K562 (cell line): ENCODE measurements at regions not wholly inside any gene's neighbourhood (a gene's known extent, or its start where the extent isn't known, plus 50 kb on each side); places are given as distances from the start of the nearest gene placed in this dataset.

Experiments used
- ATAC-seq: fragments of 200-7000 bp; cut with Tn5 transposase; 3 replicates; pipeline ENCODE4 v1.9.1; 2020; ENCODE audit warnings: moderate library complexity
- BruUV-seq: library from RNA; stranded (reverse); fragments of 400-500 nt; replicated peaks from 2 replicates; lab custom pipeline; 2021; lab: Mats Ljungman, UMichigan
- CTCF ChIA-PET: fragments of 300-600 bp; formaldehyde crosslinking; extraction: SDS; loops from one replicate; lab custom pipeline; 2021; ENCODE audit warnings: low intra/inter-chr PET ratio; lab: Yijun Ruan, JAX
- POLR2A ChIA-PET: fragments of 300-600, 350-650 bp; sonication (Branson Sonifier 250); formaldehyde crosslinking; extraction: SDS; loops from one replicate; lab custom pipeline; 2021; ENCODE audit warnings: antibody characterized with exemption, inconsistent platforms; lab: Yijun Ruan, JAX
- DNase-seq, 4 experiments: peaks; one replicate each; pipeline versions ENCODE4 v3.0.0 to v3.0.0-alpha.2; 2011 to 2018; ENCODE audit warnings: low spot score in 3 of 4, mixed read lengths in 3 of 4; ENCODE audit errors: extremely low read depth in 1 of 4
- FAIRE-seq: peaks from 2 replicates; lab custom pipeline; 2011; peaks lifted over from hg19 to GRCh38; lab: Jason Lieb, UNC
- H2AFZ ChIP-seq: 2 replicates; pipeline ENCODE4 v1.6.0; 2011; ENCODE audit warnings: low read depth, low read length, control low read depth, inconsistent platforms
- H3K27ac ChIP-seq: fragments of 200-600 bp; 3 replicates; pipeline ENCODE4 v1.8.0; 2011; ENCODE audit warnings: low read depth, mild to moderate bottlenecking, control low read depth, inconsistent platforms, low read length, moderate library complexity, mixed read lengths; ENCODE audit errors: extremely low read depth
- H3K27me3 ChIP-seq, 2 experiments: fragments of 300-600 bp in 1 of 2; 2 replicates in 1 of 2; 3 replicates in 1 of 2; pipeline versions ENCODE4 v1.6.0 to v1.8.0; 2011; ENCODE audit warnings: inconsistent platforms in 2 of 2, low read length in 2 of 2, mild to moderate bottlenecking in 1 of 2, mixed read lengths in 1 of 2, moderate library complexity in 1 of 2; ENCODE audit not compliant: control insufficient read depth in 2 of 2, insufficient read depth in 2 of 2
- H3K36me3 ChIP-seq: fragments of 300-600 bp; 3 replicates; pipeline ENCODE4 v1.8.0; 2011; ENCODE audit warnings: mild to moderate bottlenecking, low read length, inconsistent platforms; ENCODE audit not compliant: control insufficient read depth, insufficient read depth
- H3K4me1 ChIP-seq, 2 experiments: fragments of 200-600 bp in 1 of 2; replicated peaks in 1 of 2; 2 replicates in 1 of 2; 3 replicates in 1 of 2; pipeline versions ENCODE4 v1.5.1 to v1.8.0; 2011; ENCODE audit warnings: inconsistent platforms in 2 of 2, low read length in 2 of 2, mild to moderate bottlenecking in 1 of 2, mixed read lengths in 1 of 2, moderate library complexity in 1 of 2; ENCODE audit not compliant: control insufficient read depth in 2 of 2, insufficient read depth in 2 of 2
- H3K4me2 ChIP-seq: 2 replicates; pipeline ENCODE4 v1.6.1; 2011; ENCODE audit warnings: low read length, control low read depth, inconsistent platforms, mixed read lengths; ENCODE audit not compliant: insufficient read depth
- H3K4me3 ChIP-seq: fragments of 200-600 bp; sonication (generic), shearing (Covaris generic); 2 replicates; pipeline ENCODE4 v1.5.1; 2016; ENCODE audit warnings: control low read depth, inconsistent platforms
- H3K79me2 ChIP-seq: fragments of 200-600 bp; 3 replicates; pipeline ENCODE4 v1.8.0; 2011; ENCODE audit warnings: low read length, inconsistent platforms; ENCODE audit not compliant: control insufficient read depth, insufficient read depth
- H3K9ac ChIP-seq, 2 experiments: 2 replicates each; pipeline versions ENCODE4 v1.6.0 to v1.6.1; 2011; ENCODE audit warnings: low read depth in 2 of 2, low read length in 2 of 2, control low read depth in 1 of 2, inconsistent platforms in 1 of 2, mild to moderate bottlenecking in 1 of 2, mixed read lengths in 1 of 2; ENCODE audit not compliant: insufficient read depth in 1 of 2
- H3K9me1 ChIP-seq: one replicate; pipeline ENCODE4 v1.6.0; 2011; ENCODE audit warnings: inconsistent platforms, mild to moderate bottlenecking, low read length, moderate library complexity; ENCODE audit not compliant: control insufficient read depth, insufficient read depth
- H3K9me3 ChIP-seq: replicated peaks from 2 replicates; pipeline ENCODE4 v1.5.1; 2011; ENCODE audit warnings: low read depth, low read length, inconsistent platforms; ENCODE audit not compliant: control insufficient read depth, insufficient read depth
- H4K20me1 ChIP-seq: replicated peaks from 2 replicates; pipeline ENCODE4 v1.6.1; 2011; ENCODE audit warnings: low read length, inconsistent platforms, mixed read lengths; ENCODE audit not compliant: control insufficient read depth, insufficient read depth
- ATF6 ChIP-seq: sonication (generic); formaldehyde crosslinking; IDR thresholded peaks from 2 replicates; pipeline ENCODE4 v1.4.0; 2020; ENCODE audit warnings: mild to moderate bottlenecking, missing genetic modification reagents
- BCL6 ChIP-seq: fragments of 250-450 bp; sonication (Bioruptor Pico); IDR thresholded peaks from 2 replicates; pipeline ENCODE4 v1.4.0; 2020
- CCAR2 ChIP-seq: fragments of 200-400 bp; formaldehyde crosslinking; IDR thresholded peaks from 2 replicates; pipeline ENCODE4 v1.6.1; 2017; ENCODE audit warnings: mild to moderate bottlenecking, low read depth, low read length
- CTBP1 ChIP-seq: fragments of 450-650 bp; IDR thresholded peaks from 2 replicates; pipeline ENCODE4 v1.6.1; 2016; ENCODE audit warnings: borderline replicate concordance
- FOXA1 ChIP-seq: fragments of 450-650 bp; IDR thresholded peaks from 2 replicates; pipeline ENCODE4 v1.6.1; 2016; ENCODE audit warnings: mild to moderate bottlenecking, borderline replicate concordance
- GATAD2A ChIP-seq: fragments of 450-650 bp; IDR thresholded peaks from 2 replicates; pipeline ENCODE4 v1.6.1; 2017
- HEY1 ChIP-seq: fragments of 250-450 bp; sonication (Bioruptor Pico); IDR thresholded peaks from 2 replicates; pipeline ENCODE4 v1.5.0; 2020; ENCODE audit warnings: mild to moderate bottlenecking, moderate library complexity, borderline replicate concordance
- HNRNPH1 ChIP-seq: fragments of 200-400 bp; formaldehyde crosslinking; optimal IDR thresholded peaks from 2 replicates; pipeline ENCODE3; 2017; ENCODE audit warnings: low read depth, mild to moderate bottlenecking, low read length, moderate library complexity
- HNRNPK ChIP-seq: fragments of 200-400 bp; formaldehyde crosslinking; IDR thresholded peaks from one replicate; pipeline ENCODE4 v1.6.1; 2018; ENCODE audit warnings: mild to moderate bottlenecking, low read depth, low read length; ENCODE audit not compliant: poor library complexity, severe bottlenecking
- PTBP1 ChIP-seq: fragments of 200-400 bp; formaldehyde crosslinking; IDR thresholded peaks from 2 replicates; pipeline ENCODE4 v1.6.1; 2017; ENCODE audit warnings: low read depth, low read length
- RFX5 ChIP-seq: IDR thresholded peaks from 2 replicates; pipeline ENCODE4 v1.6.1; 2011; ENCODE audit warnings: low read depth, mild to moderate bottlenecking, improper control_type of control experiment, low read length
- ZNF592 ChIP-seq: fragments of 450-650 bp; IDR thresholded peaks from 2 replicates; pipeline ENCODE4 v1.6.1; 2017; ENCODE audit warnings: antibody characterized with exemption, mild to moderate bottlenecking
- ZNF644 ChIP-seq: fragments of 200-800 bp; sonication (Bioruptor generic); IDR thresholded peaks from 2 replicates; pipeline ENCODE4 v1.6.1; 2016; ENCODE audit warnings: low read depth, missing genetic modification characterization, missing compliant biosample characterization
- WGBS: fragments of 100-300 bp; shearing (Covaris generic); methylation state at CpG from one replicate; pipeline ENCODE4 v1.1.6; 2016; ENCODE audit warnings: low coverage, mixed read lengths; ENCODE audit not compliant: insufficient coverage; ENCODE audit errors: missing lambda C conversion rate; 5-methylcytosine and 5-hydroxymethylcytosine counted together
- in situ Hi-C: fragments of 300-500 bp; cut with MboI; formaldehyde crosslinking; loops from 4 replicates; pipeline ENCODE4 v1.15.0; 2018; ENCODE audit warnings: inconsistent platforms, mixed read lengths
- intact Hi-C: fragments of 100-400 bp; cut with micrococcal nuclease; formaldehyde crosslinking; loops from 2 replicates; pipeline ENCODE4 v1.14.2; 2022
- TF ChIP-seq, protein P1 (sequence below): fragments of 450-650 bp; IDR thresholded peaks from 2 replicates; pipeline ENCODE4 v1.6.1; 2014; ENCODE audit warnings: low read depth, mild to moderate bottlenecking, moderate library complexity, borderline replicate concordance

- TF ChIP-seq ATF6 (CRISPR knock-in tag) (no peak), CTBP1 (no peak), HNRNPK (no peak)
- TF ChIP-seq, all 486 proteins: peak for 0
Measured at GRCh38 chr11:28984231-28984630, 876.0 kb downstream of the METTL15 start (continued).

DNA sequence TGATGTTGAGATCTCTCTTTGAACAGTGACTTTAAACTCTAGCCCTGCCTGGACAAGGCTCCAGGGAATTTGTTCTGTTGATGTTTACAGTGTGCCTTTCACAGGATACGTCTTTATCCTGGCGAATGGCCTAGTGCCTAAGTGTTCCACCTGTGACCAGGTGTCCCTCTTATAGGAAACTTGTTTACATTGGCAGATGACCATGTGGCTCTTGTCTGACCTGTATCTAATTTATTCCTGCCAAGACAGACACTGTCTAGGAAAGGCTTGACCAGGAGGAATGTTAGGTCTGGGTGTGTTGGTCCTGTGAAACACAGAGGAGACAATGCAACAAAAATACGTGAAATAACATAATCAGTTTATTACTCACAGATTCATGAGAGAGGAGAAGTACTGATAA lies 875.6 kb downstream of the METTL15 start:
- no peaks in the 10 kb centered on the region for H3K4me1 ChIP-seq
- H3K27me3 ChIP-seq, result no peaks in the 10 kb centered on the region
- H3K36me3 ChIP-seq, result no peaks in the 10 kb centered on the region
- BruUV-seq, result no TSS peak
- no peak overlapping the region for H3K4me2 ChIP-seq
- no peaks in the 10 kb centered on the region for H3K9me1 ChIP-seq
- H3K4me3 ChIP-seq, result no peak overlapping the region
- no peaks in the 10 kb centered on the region for H4K20me1 ChIP-seq
- in situ Hi-C loops, result no loop called here
- no peak for DNase-seq
- no peak overlapping the region for H2AFZ ChIP-seq
- no peaks in the 10 kb centered on the region for H3K79me2 ChIP-seq
- H3K27ac ChIP-seq, result no peak overlapping the region
- ATAC-seq, result no peak
- POLR2A ChIA-PET, result no interaction called here
- no peak for FAIRE-seq
- no peak for TF ChIP-seq HEY1 (CRISPR knock-in tag)
- no peak for TF ChIP-seq PTBP1
- no peak for TF ChIP-seq ZNF592
- TF ChIP-seq, protein P1, sequence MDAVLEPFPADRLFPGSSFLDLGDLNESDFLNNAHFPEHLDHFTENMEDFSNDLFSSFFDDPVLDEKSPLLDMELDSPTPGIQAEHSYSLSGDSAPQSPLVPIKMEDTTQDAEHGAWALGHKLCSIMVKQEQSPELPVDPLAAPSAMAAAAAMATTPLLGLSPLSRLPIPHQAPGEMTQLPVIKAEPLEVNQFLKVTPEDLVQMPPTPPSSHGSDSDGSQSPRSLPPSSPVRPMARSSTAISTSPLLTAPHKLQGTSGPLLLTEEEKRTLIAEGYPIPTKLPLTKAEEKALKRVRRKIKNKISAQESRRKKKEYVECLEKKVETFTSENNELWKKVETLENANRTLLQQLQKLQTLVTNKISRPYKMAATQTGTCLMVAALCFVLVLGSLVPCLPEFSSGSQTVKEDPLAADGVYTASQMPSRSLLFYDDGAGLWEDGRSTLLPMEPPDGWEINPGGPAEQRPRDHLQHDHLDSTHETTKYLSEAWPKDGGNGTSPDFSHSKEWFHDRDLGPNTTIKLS, result no peak
- no peak for TF ChIP-seq FOXA1
- no peak for TF ChIP-seq RFX5
- TF ChIP-seq HNRNPH1, result no peak
- no peak for TF ChIP-seq CCAR2
- no peak for TF ChIP-seq GATAD2A
- TF ChIP-seq BCL6 (CRISPR knock-in tag), result no peak
- TF ChIP-seq ZNF644 (tag), result no peak
- TF ChIP-seq, all 486 proteins: peak for 0
- WGBS, result 2% methylated on average over 3 of the region's 3 CpGs
- intact Hi-C loops, result no loop called here
- CTCF ChIA-PET, result no interaction called here
- H3K9me3 ChIP-seq, result no peaks in the 10 kb centered on the region
- no peak overlapping the region for H3K9ac ChIP-seq
